GM21447 (cell line): ENCODE measurements at regions not wholly inside any gene's neighbourhood (a gene's known extent, or its start where the extent isn't known, plus 50 kb on each side); places are given as distances from the start of the nearest gene placed in this dataset.
"Not testable (repeated sequence)": the region's sequence is repeated elsewhere in the genome, so short reads cannot be mapped to it uniquely, and the experiment has no call there.

Experiments
- ATAC-seq: cut with Tn5 transposase; IDR thresholded peaks from one replicate; pipeline ENCODE4 v1.9.1; 2021; ENCODE audit not compliant: unreplicated experiment

GRCh38 chr15:100766243-100767000 is 113.2 kb upstream of the ALDH1A3 start:
- ATAC-seq: no peak

- no peak for ATAC-seq
Observed at GRCh38 chr15:100767001-100767825, 112.4 kb upstream of the ALDH1A3 start.

GRCh38 chr15:100768501-100768931 is 111.1 kb upstream of the ALDH1A3 start:
- ATAC-seq: no peak

GRCh38 chr15:100769043-100769974 is 110.3 kb upstream of the ALDH1A3 start:
- ATAC-seq: no peak

GRCh38 chr15:100769975-100770340 is 109.7 kb upstream of the ALDH1A3 start:
- no peak for ATAC-seq

GRCh38 chr15:100770661-100771584 is 108.7 kb upstream of the ALDH1A3 start:
- no peak for ATAC-seq

GRCh38 chr15:100771746-100772145 is 107.9 kb upstream of the ALDH1A3 start:
- ATAC-seq: no peak

- ATAC-seq: no peak
Observed at GRCh38 chr15:100772478-100772877, 107.2 kb upstream of the ALDH1A3 start.

- no peak for ATAC-seq
Observed at GRCh38 chr15:100772892-100773520, 106.6 kb upstream of the ALDH1A3 start.

GRCh38 chr15:100774044-100774443 is 105.6 kb upstream of the ALDH1A3 start:
- ATAC-seq: not testable (repeated sequence)

GRCh38 chr15:100775581-100776185 is 103.9 kb upstream of the ALDH1A3 start:
- no peak for ATAC-seq

GRCh38 chr15:100777821-100778220 is 101.8 kb upstream of the ALDH1A3 start:
- no peak for ATAC-seq

- no peak for ATAC-seq
Observed at GRCh38 chr15:100778831-100779288, 100.8 kb upstream of the ALDH1A3 start.

GRCh38 chr15:100779331-100780207 is 100.1 kb upstream of the ALDH1A3 start:
- ATAC-seq: no peak

- no peak for ATAC-seq
Observed at GRCh38 chr15:100780208-100780800, 99.3 kb upstream of the ALDH1A3 start.

GRCh38 chr15:100781061-100781960 is 98.3 kb upstream of the ALDH1A3 start:
- no peak for ATAC-seq
